K562 (cell line): ENCODE measurements at regions not wholly inside any gene's neighbourhood (a gene's known extent, or its start where the extent isn't known, plus 50 kb on each side); places are given as distances from the start of the nearest gene placed in this dataset.

Experiments
- ADNP ChIP-seq: fragments of 200-800 bp; sonication (Bioruptor generic); IDR thresholded peaks from 2 replicates; pipeline ENCODE4 v1.6.1; 2016; ENCODE audit warnings: missing genetic modification characterization, missing compliant biosample characterization
- BCOR ChIP-seq: fragments of 450-650 bp; IDR thresholded peaks from 2 replicates; pipeline ENCODE4 v1.6.1; 2016
- ESRRA ChIP-seq: fragments of 450-650 bp; IDR thresholded peaks from 2 replicates; pipeline ENCODE4 v1.6.1; 2014; ENCODE audit warnings: low read depth, mild to moderate bottlenecking, moderate library complexity, borderline replicate concordance
- EWSR1 ChIP-seq: fragments of 450-650 bp; IDR thresholded peaks from 2 replicates; pipeline ENCODE4 v1.6.1; 2018; ENCODE audit warnings: borderline replicate concordance, mild to moderate bottlenecking, low read depth, moderate library complexity; ENCODE audit not compliant: partially characterized antibody
- FIP1L1 ChIP-seq: fragments of 200-400 bp; formaldehyde crosslinking; IDR thresholded peaks from 2 replicates; pipeline ENCODE4 v1.6.1; 2018; ENCODE audit warnings: mild to moderate bottlenecking, low read depth, low read length; ENCODE audit not compliant: poor library complexity, severe bottlenecking
- HOXB6 ChIP-seq: fragments of 250-450 bp; sonication (Bioruptor Pico); IDR thresholded peaks from 2 replicates; pipeline ENCODE4 v1.5.1; 2022; ENCODE audit warnings: mild to moderate bottlenecking, borderline replicate concordance
- JUN ChIP-seq, 2 experiments: sonication (generic) in 1 of 2; formaldehyde crosslinking in 1 of 2; IDR thresholded peaks; 2 replicates each; pipeline versions ENCODE4 v1.6.1 to v1.8.0; 2012 to 2022; ENCODE audit warnings: borderline replicate concordance in 2 of 2, mild to moderate bottlenecking in 2 of 2, improper control_type of control experiment in 1 of 2, low read depth in 1 of 2, low read length in 1 of 2, missing genetic modification reagents in 1 of 2
- KDM1A ChIP-seq, 2 experiments: fragments of 450-650 bp; IDR thresholded peaks; 2 replicates each; pipeline ENCODE4 v1.6.1; 2016; ENCODE audit warnings: mild to moderate bottlenecking in 2 of 2
- MBD2 ChIP-seq: sonication (generic); IDR thresholded peaks from 2 replicates; pipeline ENCODE4 v1.6.1; 2016; ENCODE audit warnings: low read depth, borderline replicate concordance
- NEUROD1 ChIP-seq: fragments of 150-350 bp; IDR thresholded peaks from 2 replicates; pipeline ENCODE4 v1.6.1; 2014; ENCODE audit warnings: borderline replicate concordance, low read length, low read depth; ENCODE audit not compliant: partially characterized antibody
- POLR2AphosphoS2 ChIP-seq: IDR thresholded peaks from 2 replicates; pipeline ENCODE4 v1.6.1; 2012; ENCODE audit warnings: low read length, improper control_type of control experiment
- PRMT5 ChIP-seq: sonication (generic); formaldehyde crosslinking; IDR thresholded peaks from 2 replicates; pipeline ENCODE4 v1.5.0; 2020; ENCODE audit warnings: missing genetic modification reagents
- RBM22 ChIP-seq: fragments of 200-400 bp; formaldehyde crosslinking; IDR thresholded peaks from 2 replicates; pipeline ENCODE4 v1.6.1; 2018; ENCODE audit warnings: low read length, low read depth; ENCODE audit not compliant: poor library complexity, severe bottlenecking
- RCOR1 ChIP-seq, 2 experiments: IDR thresholded peaks; 2 replicates each; pipeline ENCODE4 v1.6.1; 2012; ENCODE audit warnings: low read depth in 2 of 2, low read length in 2 of 2, borderline replicate concordance in 1 of 2, improper control_type of control experiment in 1 of 2
- TCF3 ChIP-seq: sonication (generic); formaldehyde crosslinking; IDR thresholded peaks from 2 replicates; pipeline ENCODE4 v1.4.0; 2020; ENCODE audit warnings: mild to moderate bottlenecking, missing genetic modification reagents
- ZNF77 ChIP-seq: fragments of 250-450 bp; sonication (Bioruptor Pico); IDR thresholded peaks from 2 replicates; pipeline ENCODE4 v1.5.0; 2020
- ZNF79 ChIP-seq: fragments of 250-450 bp; sonication (Bioruptor Pico); IDR thresholded peaks from 2 replicates; pipeline ENCODE4 v1.4.0; 2020; ENCODE audit warnings: low read depth, mild to moderate bottlenecking, moderate library complexity

DNA sequence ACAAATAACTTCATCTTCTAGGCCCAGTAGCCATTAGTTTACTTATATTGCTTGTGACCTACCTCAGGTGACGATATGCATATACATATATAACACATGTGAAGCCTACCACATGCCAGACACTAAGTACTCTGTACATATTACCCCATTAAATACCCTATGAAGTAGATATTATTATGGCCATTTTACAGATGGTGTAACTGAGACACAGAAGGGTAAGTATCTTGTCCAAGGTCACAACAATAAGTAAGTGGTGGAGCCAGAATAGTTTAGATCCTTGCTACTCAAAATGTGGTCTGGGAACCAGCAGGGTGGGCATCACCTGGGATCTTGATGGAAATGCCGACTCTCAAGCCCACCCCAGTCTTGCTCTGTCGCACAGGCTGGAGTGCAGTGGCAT is 78.1 kb upstream of the RAPGEF2 start (continued):
- TF ChIP-seq ADNP (tag) = peak; percentile 71
- peak; percentile 78 for TF ChIP-seq BCOR
- no peak for TF ChIP-seq ZNF79
- no peak for TF ChIP-seq EWSR1
- no peak for TF ChIP-seq JUN (IDR thresholded peaks at IDR 0.05; ENCODE audit: borderline replicate concordance, low read depth, low read length)
- TF ChIP-seq JUN (CRISPR knock-in tag; IDR thresholded peaks at IDR 0.05; ENCODE audit: borderline replicate concordance) = no peak
- no peak for TF ChIP-seq NEUROD1
- TF ChIP-seq HOXB6 (CRISPR knock-in tag) = no peak
- TF ChIP-seq POLR2AphosphoS2 = no peak
- no peak for TF ChIP-seq RBM22
- TF ChIP-seq RCOR1 (IDR thresholded peaks at IDR 0.05; ENCODE audit: borderline replicate concordance in 1 of 2, low read depth in 2 of 2, low read length in 2 of 2) = peak in 1 of 2 experiments; percentile 13; a peak in 1 of 4 replicates
- no peak for TF ChIP-seq ZNF77 (CRISPR knock-in tag)
- TF ChIP-seq PRMT5 (CRISPR knock-in tag) = no peak
- peak; percentile 9 to 52; a peak in 1 of 4 replicates for TF ChIP-seq KDM1A (IDR thresholded peaks at IDR 0.05)
- peak; percentile 76; the same call in 1 of the 2 replicates for TF ChIP-seq ESRRA
- TF ChIP-seq FIP1L1 = no peak
- no peak for TF ChIP-seq MBD2
- TF ChIP-seq TCF3 (CRISPR knock-in tag) = no peak
- TF ChIP-seq, all 486 proteins: peak for 6
